ENCODE measurements at regions not wholly inside any gene's neighbourhood (a gene's known extent, or its start where the extent isn't known, plus 50 kb on each side); places are given as distances from the start of the nearest gene placed in this dataset.

DNA sequence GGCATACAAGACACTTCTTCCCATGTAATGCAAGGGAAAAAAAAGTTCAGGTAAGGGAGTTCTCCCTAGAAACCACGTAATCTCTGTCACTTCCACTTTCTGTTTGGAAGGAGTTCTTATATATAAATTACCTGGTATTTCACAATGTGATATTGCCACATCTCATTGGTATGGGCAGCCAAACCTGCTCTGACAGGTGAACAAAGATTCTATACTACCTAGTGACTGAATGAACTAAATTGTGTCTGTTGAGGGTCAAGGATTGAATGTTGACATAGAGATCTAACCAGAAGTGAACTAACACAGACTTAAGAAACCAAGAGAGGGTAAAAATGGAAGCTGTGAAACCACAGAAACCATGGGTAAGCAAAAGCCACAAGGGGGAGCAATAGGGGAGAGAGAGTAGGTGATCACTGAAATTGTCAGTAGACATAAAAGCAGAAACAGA lies 161.3 kb downstream of the RPL10L start:
- TF ChIP-seq, protein P1, sequence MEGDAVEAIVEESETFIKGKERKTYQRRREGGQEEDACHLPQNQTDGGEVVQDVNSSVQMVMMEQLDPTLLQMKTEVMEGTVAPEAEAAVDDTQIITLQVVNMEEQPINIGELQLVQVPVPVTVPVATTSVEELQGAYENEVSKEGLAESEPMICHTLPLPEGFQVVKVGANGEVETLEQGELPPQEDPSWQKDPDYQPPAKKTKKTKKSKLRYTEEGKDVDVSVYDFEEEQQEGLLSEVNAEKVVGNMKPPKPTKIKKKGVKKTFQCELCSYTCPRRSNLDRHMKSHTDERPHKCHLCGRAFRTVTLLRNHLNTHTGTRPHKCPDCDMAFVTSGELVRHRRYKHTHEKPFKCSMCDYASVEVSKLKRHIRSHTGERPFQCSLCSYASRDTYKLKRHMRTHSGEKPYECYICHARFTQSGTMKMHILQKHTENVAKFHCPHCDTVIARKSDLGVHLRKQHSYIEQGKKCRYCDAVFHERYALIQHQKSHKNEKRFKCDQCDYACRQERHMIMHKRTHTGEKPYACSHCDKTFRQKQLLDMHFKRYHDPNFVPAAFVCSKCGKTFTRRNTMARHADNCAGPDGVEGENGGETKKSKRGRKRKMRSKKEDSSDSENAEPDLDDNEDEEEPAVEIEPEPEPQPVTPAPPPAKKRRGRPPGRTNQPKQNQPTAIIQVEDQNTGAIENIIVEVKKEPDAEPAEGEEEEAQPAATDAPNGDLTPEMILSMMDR (IDR thresholded peaks at IDR 0.05; ENCODE audit: extremely low read depth in 1 of 2, insufficient read depth in 1 of 2, low read depth in 1 of 2, low read length in 2 of 2): peak; percentile 29 to 49
- TF ChIP-seq POLR2AphosphoS5 (IDR thresholded peaks at IDR 0.05; ENCODE audit: insufficient read depth, low read depth, low read length): no peak
- no peak for TF ChIP-seq POLR2A (IDR thresholded peaks at IDR 0.05; ENCODE audit: low read depth, low read length)
- no peaks in the 10 kb centered on the region for H3K79me2 ChIP-seq (ENCODE audit: control insufficient read depth, insufficient read depth, low read length)
- no peaks in the 10 kb centered on the region for H3K9me1 ChIP-seq (replicated peaks; ENCODE audit: control insufficient read depth, extremely low read depth, insufficient read depth, low read length)
- H2AFZ ChIP-seq (ENCODE audit: low read depth, low read length): no peak overlapping the region
- no TSS peak for BruUV-seq (replicated peaks)
- H3K4me3 ChIP-seq (replicated peaks in 1 of 3; ENCODE audit: insufficient read depth in 1 of 3, low read depth in 1 of 3, low read length in 3 of 3): no peak overlapping the region
- H3K9ac ChIP-seq (replicated peaks; ENCODE audit: extremely low read depth, insufficient read depth, low read length): no peak overlapping the region
- no peaks in the 10 kb centered on the region for H3K36me3 ChIP-seq (ENCODE audit: control insufficient read depth in 2 of 2, extremely low read depth in 1 of 2, insufficient read depth in 2 of 2, low read length in 2 of 2)
- FAIRE-seq (peak; percentile 35), DNase-seq (ENCODE audit: low read depth, low spot score) (peak; percentile 55)
- H3K4me2 ChIP-seq (ENCODE audit: insufficient read depth, low read length): no peak overlapping the region
- CTCF ChIA-PET: interaction anchor here (0.7 to 1.3 kb wide), 10 partner anchors 11 to 1049 kb away, joined by 3 to 13 read pairs (median 3); no protein-coding TSS in a partner anchor
- POLR2A ChIA-PET: no interaction called here
- no peaks in the 10 kb centered on the region for H3K9me3 ChIP-seq (replicated peaks; ENCODE audit: control insufficient read depth, insufficient read depth, low read length)
- no peaks in the 10 kb centered on the region for H3K4me1 ChIP-seq (ENCODE audit: control insufficient read depth, extremely low read depth, insufficient read depth, low read length)
- no peaks in the 10 kb centered on the region for H3K27me3 ChIP-seq (ENCODE audit: control insufficient read depth in 2 of 2, insufficient read depth in 2 of 2, low read length in 2 of 2)
- H3K27ac ChIP-seq (ENCODE audit: insufficient read depth, low read depth, low read length): no peak overlapping the region
- dilution Hi-C loops (cut with MboI; ENCODE audit: extremely low pct_ligation_motif_present, low sequenced_read_pairs) (no loop called here), intact Hi-C loops (cut with micrococcal nuclease) (loop anchor here (1.0 kb wide), 3 partner anchors 91 to 788 kb away; no protein-coding TSS in a partner anchor)
- no peaks in the 10 kb centered on the region for H4K20me1 ChIP-seq (replicated peaks; ENCODE audit: control insufficient read depth, extremely low read depth, insufficient read depth, low read length)

DNA sequence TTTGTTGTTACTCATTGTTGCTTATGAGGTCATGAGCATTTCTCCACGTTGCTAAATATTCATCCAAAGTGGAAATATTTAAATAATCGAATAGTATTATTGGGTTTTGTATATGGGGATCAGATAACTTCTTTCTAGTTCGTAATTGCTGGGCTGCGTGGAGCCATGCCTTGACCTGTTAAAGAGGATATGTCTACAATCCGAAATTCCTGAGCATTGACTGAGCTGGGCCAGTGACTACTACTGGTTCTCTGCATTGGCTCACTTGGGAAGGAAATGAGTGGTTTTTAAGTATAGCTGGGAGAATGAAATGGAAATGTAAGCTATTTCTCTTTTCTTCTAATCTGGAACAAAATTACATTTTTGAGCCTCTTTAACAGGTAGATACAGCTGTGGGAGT lies 163.2 kb downstream of the RPL10L start:
- no peak for FAIRE-seq
- H3K4me1 ChIP-seq (ENCODE audit: control insufficient read depth, extremely low read depth, insufficient read depth, low read length): no peaks in the 10 kb centered on the region
- POLR2A ChIA-PET: no interaction called here
- TF ChIP-seq JUN (IDR thresholded peaks at IDR 0.05; ENCODE audit: borderline replicate concordance, insufficient read depth, insufficient read length, low read depth): no peak
- TF ChIP-seq, protein P1 (IDR thresholded peaks at IDR 0.05; ENCODE audit: extremely low read depth in 1 of 2, insufficient read depth in 1 of 2, low read depth in 1 of 2, low read length in 2 of 2): no peak
- no peak for TF ChIP-seq EZH2 (IDR thresholded peaks at IDR 0.05; ENCODE audit: borderline replicate concordance, low read depth, low read length, severe bottlenecking)
- no peak for TF ChIP-seq POLR2AphosphoS5 (IDR thresholded peaks at IDR 0.05; ENCODE audit: insufficient read depth, low read depth, low read length)
- no peak for TF ChIP-seq FOS (IDR thresholded peaks at IDR 0.05; ENCODE audit: borderline replicate concordance, insufficient read depth, low read length)
- no peak for TF ChIP-seq MYC (IDR thresholded peaks at IDR 0.05; ENCODE audit: low read depth, low read length)
- no peak for TF ChIP-seq GATA2 (IDR thresholded peaks at IDR 0.05; ENCODE audit: insufficient read depth, insufficient read length, low read depth, low read length)
- TF ChIP-seq, protein P2, sequence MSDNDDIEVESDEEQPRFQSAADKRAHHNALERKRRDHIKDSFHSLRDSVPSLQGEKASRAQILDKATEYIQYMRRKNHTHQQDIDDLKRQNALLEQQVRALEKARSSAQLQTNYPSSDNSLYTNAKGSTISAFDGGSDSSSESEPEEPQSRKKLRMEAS (IDR thresholded peaks at IDR 0.05; ENCODE audit: insufficient read depth, insufficient read length): no peak
- no peak for TF ChIP-seq POLR2A (IDR thresholded peaks at IDR 0.05; ENCODE audit: low read depth, low read length)
- intact Hi-C loops (cut with micrococcal nuclease) (no loop called here), dilution Hi-C loops (cut with MboI; ENCODE audit: extremely low pct_ligation_motif_present, low sequenced_read_pairs) (no loop called here)
- DNase-seq (ENCODE audit: low read depth, low spot score): no peak
- no peaks in the 10 kb centered on the region for H3K36me3 ChIP-seq (ENCODE audit: control insufficient read depth in 2 of 2, extremely low read depth in 1 of 2, insufficient read depth in 2 of 2, low read length in 2 of 2)
- no peaks in the 10 kb centered on the region for H4K20me1 ChIP-seq (replicated peaks; ENCODE audit: control insufficient read depth, extremely low read depth, insufficient read depth, low read length)
- H3K9me1 ChIP-seq (replicated peaks; ENCODE audit: control insufficient read depth, extremely low read depth, insufficient read depth, low read length): no peaks in the 10 kb centered on the region
- CTCF ChIA-PET: interaction anchor here (1.1 kb wide), 1 partner anchor 792 kb away, joined by 3 read pairs; no protein-coding TSS in a partner anchor
- H3K4me3 ChIP-seq (replicated peaks in 1 of 3; ENCODE audit: insufficient read depth in 1 of 3, low read depth in 1 of 3, low read length in 3 of 3): no peak overlapping the region
- H2AFZ ChIP-seq (ENCODE audit: low read depth, low read length): no peak overlapping the region
- no TSS peak for BruUV-seq (replicated peaks)
- no peak overlapping the region for H3K27ac ChIP-seq (ENCODE audit: insufficient read depth, low read depth, low read length)
- no peaks in the 10 kb centered on the region for H3K27me3 ChIP-seq (ENCODE audit: control insufficient read depth in 2 of 2, insufficient read depth in 2 of 2, low read length in 2 of 2)
- no peak overlapping the region for H3K4me2 ChIP-seq (ENCODE audit: insufficient read depth, low read length)
- H3K9ac ChIP-seq (replicated peaks; ENCODE audit: extremely low read depth, insufficient read depth, low read length): no peak overlapping the region
- H3K9me3 ChIP-seq (replicated peaks; ENCODE audit: control insufficient read depth, insufficient read depth, low read length): no peaks in the 10 kb centered on the region
- H3K79me2 ChIP-seq (ENCODE audit: control insufficient read depth, insufficient read depth, low read length): no peaks in the 10 kb centered on the region
